Body of pancreas (tissue), 4 donors: ENCODE measurements at regions not wholly inside any gene's neighbourhood (a gene's known extent, or its start where the extent isn't known, plus 50 kb on each side); places are given as distances from the start of the nearest gene placed in this dataset.

Experiments
- ATAC-seq: fragments of 150-250 bp; one replicate; pipeline ENCODE4 v1.9.1; 2016
- DNase-seq, 4 donors: peaks; one replicate each; pipeline ENCODE4 v3.0.0-alpha.2; 2019
- H3K27ac ChIP-seq, 4 donors: fragments of 200-600 bp; sonication (generic); 1 replicate in 3 of 4; 2 replicates in 1 of 4; pipeline versions ENCODE4 v1.5.1 to v1.6.1; 2016 to 2019; ENCODE audit warnings: mild to moderate bottlenecking in 1 of 4, mixed read lengths in 1 of 4, moderate library complexity in 1 of 4
- H3K27me3 ChIP-seq, 2 donors: fragments of 200-600 bp; sonication (generic); one replicate each; pipeline ENCODE4 v1.6.0; 2016; ENCODE audit warnings: mild to moderate bottlenecking in 1 of 2
- H3K36me3 ChIP-seq, 2 donors: fragments of 200-600 bp; sonication (generic); replicated peaks in 1 of 2; 2 replicates each; pipeline ENCODE4 v1.5.1; 2016; ENCODE audit warnings: low read depth in 2 of 2; ENCODE audit not compliant: insufficient read depth in 1 of 2
- H3K4me1 ChIP-seq: fragments of 200-600 bp; sonication (generic); one replicate; pipeline ENCODE4 v1.6.0; 2016
- H3K4me3 ChIP-seq, 2 donors: fragments of 200-600 bp; sonication (generic); 1 replicate in 1 of 2; 2 replicates in 1 of 2; pipeline ENCODE4 v1.5.1; 2016 to 2019
- H3K9me3 ChIP-seq, 3 donors: fragments of 200-600 bp; sonication (generic); 1 replicate in 2 of 3; 2 replicates in 1 of 3; pipeline ENCODE4 v1.5.1; 2016
- CTCF ChIP-seq, 7 experiments: fragments of 450-650 bp in 4 of 7; fragments of 200-600 bp in 3 of 7; sonication (generic) in 3 of 7; IDR thresholded peaks; one replicate each; pipeline ENCODE4 v1.5.1; 2016 to 2019; ENCODE audit warnings: antibody characterized with exemption in 7 of 7
- POLR2A ChIP-seq, 3 donors: fragments of 450-650 bp; IDR thresholded peaks; one replicate each; pipeline ENCODE4 v1.6.1; 2016; ENCODE audit warnings: antibody characterized with exemption in 3 of 3, mild to moderate bottlenecking in 2 of 3
- WGBS, 2 donors: methylation state at CpG; one replicate each; pipeline ENCODE4 v1.1.5; 2017; 5-methylcytosine and 5-hydroxymethylcytosine counted together
- intact Hi-C: fragments of 100-400 bp; cut with DNase I; formaldehyde crosslinking; loops from one replicate; pipeline ENCODE4 v1.15.1; 2023

- no peak for TF ChIP-seq POLR2A (IDR thresholded peaks at IDR 0.05)
- TF ChIP-seq CTCF (IDR thresholded peaks at IDR 0.05) = no peak
- ATAC-seq = no peak
- Histone ChIP-seq H3K27me3 (no peaks in the 10 kb centered on the region), H3K9me3 (no peaks in the 10 kb centered on the region), H3K4me1 (no peaks in the 10 kb centered on the region), H3K27ac (no peak overlapping the region), H3K36me3 (no peaks in the 10 kb centered on the region), H3K4me3 (no peak overlapping the region)
- intact Hi-C loops = no loop called here
- no peak for DNase-seq
- WGBS, 2 donors = 48 to 55% methylated on average over 3 of the region's 3 CpGs
These were observed 1072.6 kb upstream of the NUDT12 start for GRCh38 chr5:104635227-104635626.

- no peak for TF ChIP-seq CTCF (IDR thresholded peaks at IDR 0.05)
- TF ChIP-seq POLR2A (IDR thresholded peaks at IDR 0.05) = no peak
- no peaks in the 10 kb centered on the region for H3K9me3 ChIP-seq
- intact Hi-C loops = no loop called here
- DNase-seq = no peak
- no peak for ATAC-seq
- no peak overlapping the region for H3K27ac ChIP-seq
- H3K4me1 ChIP-seq = no peaks in the 10 kb centered on the region
- H3K4me3 ChIP-seq = no peak overlapping the region
- no peaks in the 10 kb centered on the region for H3K36me3 ChIP-seq
- no peaks in the 10 kb centered on the region for H3K27me3 ChIP-seq
These were observed 1066.3 kb upstream of the NUDT12 start for GRCh38 chr5:104628911-104629310.

GRCh38 chr5:104626122-104626521 is 1063.5 kb upstream of the NUDT12 start:
- DNase-seq (no peak), ATAC-seq (no peak)
- no peak overlapping the region for H3K4me3 ChIP-seq
- WGBS, 2 donors = 47 to 51% methylated on average over 2 of the region's 2 CpGs
- no peak overlapping the region for H3K27ac ChIP-seq
- no peaks in the 10 kb centered on the region for H3K9me3 ChIP-seq
- intact Hi-C loops = no loop called here
- no peaks in the 10 kb centered on the region for H3K27me3 ChIP-seq
- TF ChIP-seq CTCF (IDR thresholded peaks at IDR 0.05) (no peak), POLR2A (IDR thresholded peaks at IDR 0.05) (no peak)
- no peaks in the 10 kb centered on the region for H3K4me1 ChIP-seq
- no peaks in the 10 kb centered on the region for H3K36me3 ChIP-seq

GRCh38 chr5:104612005-104612404 is 1049.4 kb upstream of the NUDT12 start:
- no peak overlapping the region for H3K27ac ChIP-seq
- ATAC-seq = no peak
- DNase-seq = no peak
- TF ChIP-seq CTCF (IDR thresholded peaks at IDR 0.05) (no peak), POLR2A (IDR thresholded peaks at IDR 0.05) (no peak)
- no peaks in the 10 kb centered on the region for H3K9me3 ChIP-seq
- H3K4me3 ChIP-seq = no peak overlapping the region
- no peaks in the 10 kb centered on the region for H3K4me1 ChIP-seq
- no peaks in the 10 kb centered on the region for H3K27me3 ChIP-seq
- intact Hi-C loops = no loop called here
- H3K36me3 ChIP-seq = no peaks in the 10 kb centered on the region
- 13 to 16% methylated on average over 6 of the region's 6 CpGs for WGBS, 2 donors

GRCh38 chr5:104611135-104611767 is 1048.7 kb upstream of the NUDT12 start:
- no peaks in the 10 kb centered on the region for H3K9me3 ChIP-seq
- ATAC-seq = no peak
- H3K4me1 ChIP-seq = no peaks in the 10 kb centered on the region
- no peaks in the 10 kb centered on the region for H3K36me3 ChIP-seq
- H3K27ac ChIP-seq = no peak overlapping the region
- no peaks in the 10 kb centered on the region for H3K27me3 ChIP-seq
- no peak overlapping the region for H3K4me3 ChIP-seq
- TF ChIP-seq CTCF (IDR thresholded peaks at IDR 0.05) (no peak), POLR2A (IDR thresholded peaks at IDR 0.05) (no peak)
- DNase-seq = peak in 1 of 4 donors; percentile 2
- intact Hi-C loops = no loop called here
- WGBS, 2 donors = 31 to 33% methylated on average over 6 of the region's 6 CpGs
